ENCODE measurements at regions not wholly inside any gene's neighbourhood (a gene's known extent, or its start where the extent isn't known, plus 50 kb on each side); places are given as distances from the start of the nearest gene placed in this dataset.

- Histone ChIP-seq H3K36me3 (no peaks in the 10 kb centered on the region), H3K4me3 (no peak overlapping the region), H3K27ac (no peak overlapping the region), H3K9me3 (no peaks in the 10 kb centered on the region), H3K27me3 (no peaks in the 10 kb centered on the region), H3K4me1 (no peaks in the 10 kb centered on the region)
- no peak for TF ChIP-seq CTCF (IDR thresholded peaks at IDR 0.05)
- no peak for DNase-seq (ENCODE audit: low spot score)
Observed at GRCh38 chr5:57917004-57917403, 434.4 kb upstream of the ACTBL2 start.

DNA sequence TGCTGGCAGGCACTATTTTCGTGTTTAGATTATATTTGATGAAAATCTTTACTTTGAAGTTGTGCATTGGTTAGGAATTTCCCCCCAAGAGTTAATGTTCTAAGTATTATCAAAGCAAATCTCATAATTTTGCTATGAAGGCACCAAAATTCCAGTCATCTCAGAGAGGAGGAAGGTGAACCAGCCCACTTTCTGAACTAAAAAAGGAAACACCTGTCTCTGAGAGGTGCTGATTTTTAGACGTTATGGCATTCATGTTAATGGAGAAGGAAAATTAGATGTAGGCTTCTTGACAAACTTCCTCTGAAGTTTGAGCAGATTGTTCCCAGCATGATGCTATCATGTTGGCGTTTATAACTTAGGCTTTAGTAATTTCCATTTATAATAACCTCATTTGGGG is 432.9 kb upstream of the ACTBL2 start:
- TF ChIP-seq CTCF (IDR thresholded peaks at IDR 0.05): no peak
- no peaks in the 10 kb centered on the region for H3K27me3 ChIP-seq
- no peaks in the 10 kb centered on the region for H3K9me3 ChIP-seq
- no peaks in the 10 kb centered on the region for H3K4me1 ChIP-seq
- DNase-seq (ENCODE audit: low spot score): no peak
- H3K27ac ChIP-seq: no peak overlapping the region
- no peaks in the 10 kb centered on the region for H3K36me3 ChIP-seq
- no peak overlapping the region for H3K4me3 ChIP-seq

GRCh38 chr5:57911438-57911837 is 428.8 kb upstream of the ACTBL2 start:
- DNase-seq (ENCODE audit: low spot score): no peak
- Histone ChIP-seq H3K4me3 (no peak overlapping the region), H3K27me3 (no peaks in the 10 kb centered on the region), H3K36me3 (no peaks in the 10 kb centered on the region), H3K27ac (no peak overlapping the region), H3K9me3 (no peaks in the 10 kb centered on the region), H3K4me1 (no peaks in the 10 kb centered on the region)
- TF ChIP-seq CTCF (IDR thresholded peaks at IDR 0.05): no peak

DNA sequence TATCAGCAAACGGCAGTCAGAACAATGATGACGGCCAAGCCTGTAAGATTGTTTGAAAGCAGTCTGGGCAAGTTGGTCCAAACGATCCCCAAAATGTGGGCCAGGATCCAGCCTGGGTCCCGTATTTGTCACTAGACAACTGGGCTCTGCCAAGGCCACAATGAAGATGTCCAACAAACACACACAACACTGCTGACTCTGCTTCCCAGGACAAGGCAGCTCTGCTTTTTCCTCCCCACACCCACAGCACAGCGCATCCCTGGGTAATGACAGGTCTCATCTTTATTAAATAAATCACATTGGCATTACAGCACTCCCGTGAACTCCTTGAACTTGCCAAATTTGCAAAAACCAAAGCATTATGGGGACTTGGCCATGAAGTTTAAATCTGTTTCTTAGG is 424.1 kb upstream of the ACTBL2 start:
- Histone ChIP-seq H3K27ac (no peak overlapping the region), H3K9me3 (no peaks in the 10 kb centered on the region), H3K27me3 (no peaks in the 10 kb centered on the region), H3K4me3 (no peak overlapping the region), H3K4me1 (no peaks in the 10 kb centered on the region), H3K36me3 (no peaks in the 10 kb centered on the region)
- DNase-seq (ENCODE audit: low spot score): no peak
- TF ChIP-seq CTCF (IDR thresholded peaks at IDR 0.05): no peak

GRCh38 chr5:57903458-57903857 is 420.8 kb upstream of the ACTBL2 start:
- H3K4me1 ChIP-seq: peaks cover 0 to 4% of the 10 kb centered on the region in 2 donors
- H3K9me3 ChIP-seq: no peaks in the 10 kb centered on the region
- H3K36me3 ChIP-seq: no peaks in the 10 kb centered on the region
- no peak for TF ChIP-seq CTCF (IDR thresholded peaks at IDR 0.05)
- no peak overlapping the region for H3K4me3 ChIP-seq
- no peak overlapping the region for H3K27ac ChIP-seq
- no peaks in the 10 kb centered on the region for H3K27me3 ChIP-seq
- DNase-seq (ENCODE audit: low spot score): no peak

GRCh38 chr5:57902095-57902494 is 419.5 kb upstream of the ACTBL2 start:
- Histone ChIP-seq H3K36me3 (no peaks in the 10 kb centered on the region), H3K4me3 (no peak overlapping the region), H3K27ac (no peak overlapping the region), H3K4me1 (peaks cover 0 to 4% of the 10 kb centered on the region in 2 donors), H3K27me3 (no peaks in the 10 kb centered on the region), H3K9me3 (no peaks in the 10 kb centered on the region)
- no peak for DNase-seq (ENCODE audit: low spot score)
- no peak for TF ChIP-seq CTCF (IDR thresholded peaks at IDR 0.05)
